AG20443 (cell line): ENCODE measurements at regions not wholly inside any gene's neighbourhood (a gene's known extent, or its start where the extent isn't known, plus 50 kb on each side); places are given as distances from the start of the nearest gene placed in this dataset.

Experiments used
- DNase-seq: peaks from one replicate; pipeline ENCODE4 v3.0.0; 2012; ENCODE audit warnings: low spot score, mixed read lengths

DNA sequence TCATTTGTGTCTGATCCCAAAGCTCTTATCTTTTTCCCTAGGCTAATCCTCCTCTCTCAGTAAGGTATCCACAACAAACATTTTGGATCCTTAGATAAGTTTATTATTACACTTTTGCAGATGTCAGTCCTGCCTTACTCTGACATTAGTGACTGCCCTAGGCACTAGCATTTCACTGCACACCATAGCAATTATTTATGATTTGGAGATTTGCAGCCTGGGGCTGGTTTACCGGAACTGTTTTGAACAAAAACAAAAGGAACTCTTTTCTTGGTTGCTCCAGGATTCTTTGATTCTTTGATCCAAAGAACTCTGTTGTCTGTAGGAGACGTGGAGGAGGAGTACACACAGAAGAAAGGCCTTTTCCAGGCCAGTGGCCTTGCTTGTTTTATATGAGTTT lies 80.4 kb downstream of the EDNRB start:
- DNase-seq = no peak

DNA sequence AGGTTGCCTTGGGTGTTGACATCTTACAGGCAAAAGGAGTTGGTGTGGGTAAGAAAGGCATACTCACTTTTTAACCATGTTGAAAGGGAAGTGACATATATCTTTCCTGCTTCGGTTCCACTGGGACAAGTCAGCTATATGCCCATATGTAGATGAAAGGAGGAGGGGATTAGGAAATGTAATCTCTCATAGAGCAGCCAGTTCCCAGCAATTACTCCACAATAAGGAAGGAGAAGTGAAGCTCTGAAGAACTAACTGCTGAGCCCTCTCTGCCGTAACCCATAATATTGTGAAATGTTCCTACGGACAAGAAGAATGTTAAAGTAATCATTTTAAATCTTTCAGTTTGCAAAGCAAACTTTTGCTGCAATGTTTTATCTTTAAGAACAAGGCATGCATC lies 82.2 kb downstream of the EDNRB start:
- DNase-seq = no peak

GRCh38 chr13:77833331-77833863 lies 85.2 kb downstream of the EDNRB start:
- peak; percentile 18 for DNase-seq

- DNase-seq = no peak
Measured at GRCh38 chr13:77832339-77833100, 86.1 kb downstream of the EDNRB start.

DNA sequence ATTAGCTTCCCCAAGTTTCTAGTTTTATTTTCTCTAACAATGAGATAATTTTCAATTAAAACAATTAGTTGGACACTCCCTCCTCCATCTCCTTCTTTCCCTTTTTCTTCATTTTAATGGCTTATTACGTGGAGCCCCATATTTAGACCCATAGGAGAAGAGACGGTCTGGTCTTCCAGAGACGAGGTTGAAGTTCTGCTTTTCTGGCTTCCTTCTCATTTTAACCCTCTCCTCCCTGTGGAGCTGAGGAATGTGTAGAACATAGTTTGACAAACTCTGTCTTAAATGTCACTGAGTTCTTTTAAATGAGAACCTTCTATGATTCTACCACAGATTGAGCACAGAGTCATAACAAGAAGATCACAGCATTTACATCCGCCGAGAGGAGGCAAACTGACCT lies 86.8 kb downstream of the EDNRB start:
- no peak for DNase-seq

- no peak for DNase-seq
Measured at GRCh38 chr13:77829963-77830362, 88.7 kb downstream of the EDNRB start.

GRCh38 chr13:77828799-77829198 lies 89.8 kb downstream of the EDNRB start:
- DNase-seq = no peak

- no peak for DNase-seq
Measured at GRCh38 chr13:77827332-77827731, 91.3 kb downstream of the EDNRB start.

GRCh38 chr13:77820431-77821149 lies 98.0 kb downstream of the EDNRB start:
- no peak for DNase-seq

DNA sequence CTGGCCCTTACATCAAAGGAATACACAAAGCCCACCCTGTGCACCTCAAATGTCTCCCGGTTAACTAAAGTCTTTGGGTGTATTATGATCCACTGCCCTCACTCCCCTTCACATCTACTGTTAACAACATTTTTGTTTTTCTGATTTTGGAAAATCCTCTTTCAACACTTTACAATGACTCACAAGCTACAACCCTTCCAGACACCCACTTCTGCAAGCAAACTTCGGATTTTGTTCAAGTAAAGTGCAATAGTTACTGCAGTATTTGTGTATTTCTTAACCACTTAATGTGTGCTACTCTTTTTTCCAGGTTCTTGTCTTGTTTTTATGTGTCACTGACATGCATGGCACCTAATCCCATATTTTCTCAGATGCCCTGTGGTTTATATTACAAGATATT lies 101.1 kb downstream of the EDNRB start:
- no peak for DNase-seq

GRCh38 chr13:77815330-77815729 lies 103.3 kb downstream of the EDNRB start:
- no peak for DNase-seq
